ENCODE measurements at regions not wholly inside any gene's neighbourhood (a gene's known extent, or its start where the extent isn't known, plus 50 kb on each side); places are given as distances from the start of the nearest gene placed in this dataset.
"Not testable (repeated sequence)": the region's sequence is repeated elsewhere in the genome, so short reads cannot be mapped to it uniquely, and the experiment has no call there.

- Histone ChIP-seq H3K4me3 (no peak overlapping the region), H3K9me3 (no peaks in the 10 kb centered on the region), H3K4me1 (no peaks in the 10 kb centered on the region), H3K27ac (no peak overlapping the region), H3K36me3 (ENCODE audit: low read depth, missing control alignments) (no peaks in the 10 kb centered on the region), H3K27me3 (no peaks in the 10 kb centered on the region)
- no peak for TF ChIP-seq CTCF (IDR thresholded peaks at IDR 0.05)
- intact Hi-C loops (cut with DNase I; ENCODE audit: low total_unique reads): no loop called here
- no peak for DNase-seq
- WGBS, 2 donors: 29 to 35% methylated on average over 1 of the region's 1 CpG
Observed at GRCh38 chr3:26091626-26092025, 301.7 kb downstream of the OXSM start.

GRCh38 chr3:26097111-26097510 lies 307.2 kb downstream of the OXSM start:
- DNase-seq; H3K9me3 ChIP-seq; H3K4me3 ChIP-seq; intact Hi-C loops (cut with DNase I; ENCODE audit: low total_unique reads); H3K27ac ChIP-seq; H3K36me3 ChIP-seq (ENCODE audit: low read depth, missing control alignments); H3K27me3 ChIP-seq; H3K4me1 ChIP-seq: not testable (repeated sequence)
- 80 to 88% methylated on average over 4 of the region's 4 CpGs for WGBS, 2 donors

GRCh38 chr3:26099692-26100091 lies 309.8 kb downstream of the OXSM start:
- Histone ChIP-seq H3K4me3 (no peak overlapping the region), H3K27me3 (no peaks in the 10 kb centered on the region), H3K9me3 (no peaks in the 10 kb centered on the region), H3K36me3 (ENCODE audit: low read depth, missing control alignments) (no peaks in the 10 kb centered on the region), H3K27ac (no peak overlapping the region), H3K4me1 (no peaks in the 10 kb centered on the region)
- intact Hi-C loops (cut with DNase I; ENCODE audit: low total_unique reads): no loop called here
- no peak for TF ChIP-seq POLR2A (IDR thresholded peaks at IDR 0.05)
- no peak for TF ChIP-seq CTCF (IDR thresholded peaks at IDR 0.05)
- DNase-seq: no peak

- Histone ChIP-seq H3K4me3 (no peak overlapping the region), H3K36me3 (ENCODE audit: low read depth, missing control alignments) (no peaks in the 10 kb centered on the region), H3K27me3 (no peaks in the 10 kb centered on the region), H3K4me1 (no peaks in the 10 kb centered on the region), H3K27ac (no peak overlapping the region), H3K9me3 (no peaks in the 10 kb centered on the region)
- WGBS, 2 donors: 33 to 41% methylated on average over 1 of the region's 1 CpG
- intact Hi-C loops (cut with DNase I; ENCODE audit: low total_unique reads): no loop called here
- DNase-seq: no peak
- no peak for TF ChIP-seq POLR2A (IDR thresholded peaks at IDR 0.05)
- TF ChIP-seq CTCF (IDR thresholded peaks at IDR 0.05): no peak
Observed at GRCh38 chr3:26100176-26100575, 310.3 kb downstream of the OXSM start.

GRCh38 chr3:26102376-26102775 lies 312.5 kb downstream of the OXSM start:
- Histone ChIP-seq H3K27ac (no peak overlapping the region), H3K27me3 (no peaks in the 10 kb centered on the region), H3K4me1 (no peaks in the 10 kb centered on the region), H3K36me3 (ENCODE audit: low read depth, missing control alignments) (no peaks in the 10 kb centered on the region), H3K9me3 (no peaks in the 10 kb centered on the region), H3K4me3 (no peak overlapping the region)
- TF ChIP-seq CTCF (IDR thresholded peaks at IDR 0.05) (no peak), POLR2A (IDR thresholded peaks at IDR 0.05) (no peak)
- intact Hi-C loops (cut with DNase I; ENCODE audit: low total_unique reads): no loop called here
- WGBS, 2 donors: 71% methylated on average over 1 of the region's 1 CpG
- no peak for DNase-seq

Data from testis (tissue), 2 donors.